T-cell (primary cell): ENCODE measurements at regions not wholly inside any gene's neighbourhood (a gene's known extent, or its start where the extent isn't known, plus 50 kb on each side); places are given as distances from the start of the nearest gene placed in this dataset.
"Not testable (repeated sequence)": the region's sequence is repeated elsewhere in the genome, so short reads cannot be mapped to it uniquely, and the experiment has no call there.

ENCODE experiments used
- ATAC-seq, 4 experiments: fragments of 200-7000 bp in 3 of 4; fragments of 150-1000 bp in 1 of 4; cut with Tn5 transposase; replicated peaks in 1 of 4; 1 replicate in 3 of 4; 2 replicates in 1 of 4; pipeline ENCODE4 v1.10.0; 2021; ENCODE audit warnings: moderate library complexity in 3 of 4, mild to moderate bottlenecking in 2 of 4, moderate number of reproducible peaks in 1 of 4
- CTCF ChIA-PET, 2 donors: fragments of 300-600 bp; sonication (Branson Sonifier 250); formaldehyde crosslinking; loops; one replicate each; lab custom pipeline; 2022; ENCODE audit warnings: antibody characterized with exemption in 2 of 2; lab: Charles Lee
- POLR2A ChIA-PET, 2 donors: fragments of 300-600 bp; sonication (Branson Sonifier 250); formaldehyde crosslinking; loops; one replicate each; lab custom pipeline; 2022; ENCODE audit warnings: antibody characterized with exemption in 2 of 2; lab: Charles Lee
- DNase-seq, 35 experiments: peaks; one replicate each; pipeline versions ENCODE4 v3.0.0 to v3.0.0-alpha.2; 2013 to 2023
- H3K27ac ChIP-seq: one replicate; pipeline ENCODE4 v1.5.1; 2013; ENCODE audit warnings: low read length
- H3K27me3 ChIP-seq, 2 experiments: replicated peaks in 1 of 2; 1 replicate in 1 of 2; 2 replicates in 1 of 2; pipeline versions ENCODE4 v1.6.1 to v1.7.0; 2013; ENCODE audit warnings: low read length in 1 of 2, mixed read lengths in 1 of 2; ENCODE audit not compliant: control insufficient read depth in 2 of 2, insufficient read depth in 2 of 2; ENCODE audit errors: extremely low read depth in 1 of 2
- H3K36me3 ChIP-seq, 2 donors: 1 replicate in 1 of 2; 2 replicates in 1 of 2; pipeline versions ENCODE4 v1.6.1 to v1.7.0; 2013; ENCODE audit warnings: low read length in 1 of 2; ENCODE audit not compliant: control insufficient read depth in 2 of 2, insufficient read depth in 1 of 2; ENCODE audit errors: extremely low read depth in 1 of 2
- H3K4me1 ChIP-seq, 2 experiments: 1 replicate in 1 of 2; 2 replicates in 1 of 2; pipeline versions ENCODE4 v1.6.1 to v1.7.0; 2013; ENCODE audit warnings: low read length in 2 of 2, mixed read lengths in 1 of 2; ENCODE audit not compliant: insufficient read depth in 2 of 2, control insufficient read depth in 1 of 2; ENCODE audit errors: extremely low read depth in 1 of 2
- H3K4me3 ChIP-seq, 2 donors: 1 replicate in 1 of 2; 2 replicates in 1 of 2; pipeline versions ENCODE4 v1.5.1 to v1.7.0; 2013; ENCODE audit warnings: mild to moderate bottlenecking in 2 of 2, low read length in 1 of 2, moderate library complexity in 1 of 2; ENCODE audit not compliant: control insufficient read depth in 1 of 2; ENCODE audit errors: extremely low read depth in 1 of 2
- H3K9me3 ChIP-seq: 2 replicates; pipeline ENCODE4 v1.7.0; 2013
- H3K27ac Mint-ChIP-seq, 2 donors: one replicate each; pipeline ENCODE4 v1.8.0; 2020 to 2021; ENCODE audit warnings: mild to moderate bottlenecking in 2 of 2, mixed read lengths in 2 of 2
- H3K27me3 Mint-ChIP-seq, 2 donors: one replicate each; pipeline ENCODE4 v1.8.0; 2021 to 2022; ENCODE audit warnings: mixed read lengths in 2 of 2
- H3K36me3 Mint-ChIP-seq: one replicate; pipeline ENCODE4 v1.8.0; 2021; ENCODE audit warnings: mixed read lengths
- H3K4me1 Mint-ChIP-seq, 3 donors: one replicate each; pipeline ENCODE4 v1.8.0; 2020 to 2022; ENCODE audit warnings: mixed read lengths in 3 of 3, mild to moderate bottlenecking in 1 of 3
- H3K4me3 Mint-ChIP-seq, 3 donors: one replicate each; pipeline ENCODE4 v1.8.0; 2020 to 2022; ENCODE audit warnings: mild to moderate bottlenecking in 3 of 3, mixed read lengths in 3 of 3, moderate library complexity in 3 of 3
- H3K9me3 Mint-ChIP-seq, 3 donors: one replicate each; pipeline ENCODE4 v1.8.0; 2020 to 2022; ENCODE audit warnings: mixed read lengths in 3 of 3
- WGBS: methylation state at CpG from one replicate; pipeline ENCODE4 v1.1.5; 2013; ENCODE audit warnings: missing lambda C conversion rate; ENCODE audit not compliant: insufficient coverage; 5-methylcytosine and 5-hydroxymethylcytosine counted together

GRCh38 chr1:120607882-120608281 lies 115.9 kb upstream of the NBPF26 start:
- H3K27ac ChIP-seq, H3K4me1 Mint-ChIP-seq, DNase-seq, H3K27ac Mint-ChIP-seq, H3K27me3 ChIP-seq, H3K4me1 ChIP-seq, POLR2A ChIA-PET, H3K27me3 Mint-ChIP-seq, H3K4me3 Mint-ChIP-seq, H3K36me3 ChIP-seq, H3K9me3 Mint-ChIP-seq, H3K36me3 Mint-ChIP-seq, CTCF ChIA-PET, ATAC-seq, H3K4me3 ChIP-seq, H3K9me3 ChIP-seq: not testable (repeated sequence)
- no CpG with 5 or more reads among the region's 3 CpGs for WGBS

- ATAC-seq, result peak; percentile 31 to 46 (median 34)
- H3K4me3 Mint-ChIP-seq, H3K36me3 Mint-ChIP-seq, H3K4me3 ChIP-seq, H3K9me3 Mint-ChIP-seq, H3K27ac Mint-ChIP-seq, H3K27me3 ChIP-seq, DNase-seq, H3K4me1 Mint-ChIP-seq, POLR2A ChIA-PET, H3K4me1 ChIP-seq, H3K27ac ChIP-seq, H3K9me3 ChIP-seq, H3K36me3 ChIP-seq, CTCF ChIA-PET, H3K27me3 Mint-ChIP-seq: not testable (repeated sequence)
- WGBS, result no CpG with 5 or more reads among the region's 8 CpGs
Observed at GRCh38 chr1:120608314-120609014, 115.3 kb upstream of the NBPF26 start.

GRCh38 chr1:120609015-120609573 lies 114.7 kb upstream of the NBPF26 start:
- H3K36me3 ChIP-seq, CTCF ChIA-PET, DNase-seq, POLR2A ChIA-PET, H3K27me3 ChIP-seq, H3K27ac Mint-ChIP-seq, H3K9me3 ChIP-seq, H3K4me3 Mint-ChIP-seq, H3K9me3 Mint-ChIP-seq, H3K4me1 Mint-ChIP-seq, H3K4me1 ChIP-seq, H3K27me3 Mint-ChIP-seq, H3K4me3 ChIP-seq, H3K27ac ChIP-seq, H3K36me3 Mint-ChIP-seq: not testable (repeated sequence)
- no CpG with 5 or more reads among the region's 3 CpGs for WGBS
- ATAC-seq, result peak in 1 of 4 experiments; percentile 15

GRCh38 chr1:120609834-120610233 lies 113.9 kb upstream of the NBPF26 start:
- H3K27me3 ChIP-seq, H3K9me3 ChIP-seq, H3K27ac Mint-ChIP-seq, CTCF ChIA-PET, POLR2A ChIA-PET, H3K4me1 ChIP-seq, H3K9me3 Mint-ChIP-seq, DNase-seq, H3K36me3 Mint-ChIP-seq, H3K4me3 Mint-ChIP-seq, H3K27me3 Mint-ChIP-seq, H3K36me3 ChIP-seq, H3K4me1 Mint-ChIP-seq, H3K4me3 ChIP-seq, H3K27ac ChIP-seq: not testable (repeated sequence)
- peak; percentile 67 to 92 (median 80) for ATAC-seq
- no CpG with 5 or more reads among the region's 6 CpGs for WGBS

GRCh38 chr1:120614931-120615639 lies 108.7 kb upstream of the NBPF26 start:
- H3K27ac ChIP-seq, H3K27ac Mint-ChIP-seq, H3K27me3 Mint-ChIP-seq, CTCF ChIA-PET, ATAC-seq, H3K4me3 ChIP-seq, H3K4me1 ChIP-seq, H3K4me1 Mint-ChIP-seq, POLR2A ChIA-PET, H3K36me3 Mint-ChIP-seq, H3K9me3 Mint-ChIP-seq, H3K4me3 Mint-ChIP-seq, H3K36me3 ChIP-seq, DNase-seq, H3K27me3 ChIP-seq, H3K9me3 ChIP-seq: not testable (repeated sequence)
- no CpG with 5 or more reads among the region's 4 CpGs for WGBS

GRCh38 chr1:120617493-120617892 lies 106.3 kb upstream of the NBPF26 start:
- H3K27ac ChIP-seq, DNase-seq, H3K4me1 ChIP-seq, H3K36me3 Mint-ChIP-seq, CTCF ChIA-PET, H3K9me3 ChIP-seq, H3K27me3 ChIP-seq, POLR2A ChIA-PET, H3K27ac Mint-ChIP-seq, H3K9me3 Mint-ChIP-seq, H3K36me3 ChIP-seq, H3K4me3 Mint-ChIP-seq, H3K4me3 ChIP-seq, H3K27me3 Mint-ChIP-seq, ATAC-seq, H3K4me1 Mint-ChIP-seq: not testable (repeated sequence)
- WGBS, result no CpG with 5 or more reads among the region's 3 CpGs
